Osteoblast (primary cell): ENCODE measurements at regions not wholly inside any gene's neighbourhood (a gene's known extent, or its start where the extent isn't known, plus 50 kb on each side); places are given as distances from the start of the nearest gene placed in this dataset.
"Not testable (repeated sequence)": the region's sequence is repeated elsewhere in the genome, so short reads cannot be mapped to it uniquely, and the experiment has no call there.

Experiments used
- DNase-seq: peaks from one replicate; pipeline ENCODE4 v3.0.0; 2011; ENCODE audit warnings: low spot score, mixed read lengths; ENCODE audit not compliant: insufficient read length; ENCODE audit errors: missing footprints
- H2AFZ ChIP-seq: 2 replicates; pipeline ENCODE4 v1.6.0; 2011; ENCODE audit warnings: mild to moderate bottlenecking, low read length
- H3K27ac ChIP-seq: 2 replicates; pipeline ENCODE4 v1.5.1; 2011; ENCODE audit warnings: mild to moderate bottlenecking, low read depth, low read length, moderate library complexity
- H3K27me3 ChIP-seq: 2 replicates; pipeline ENCODE4 v1.6.0; 2012; ENCODE audit warnings: mild to moderate bottlenecking, control low read depth, inconsistent platforms, low read length, moderate library complexity; ENCODE audit not compliant: insufficient read depth
- H3K36me3 ChIP-seq: 2 replicates; pipeline ENCODE4 v1.5.1; 2011; ENCODE audit warnings: mild to moderate bottlenecking, low read length, control low read depth, moderate library complexity; ENCODE audit not compliant: insufficient read depth
- H3K4me1 ChIP-seq: 2 replicates; pipeline ENCODE4 v1.5.1; 2011; ENCODE audit warnings: mild to moderate bottlenecking, low read length, control low read depth, moderate library complexity; ENCODE audit not compliant: insufficient read depth
- H3K4me2 ChIP-seq: 2 replicates; pipeline ENCODE4 v1.6.0; 2011; ENCODE audit warnings: mild to moderate bottlenecking, low read length; ENCODE audit not compliant: insufficient read depth
- H3K4me3 ChIP-seq: fragments of 200-600 bp; sonication (generic); 3 replicates; pipeline ENCODE4 v1.5.1; 2012; ENCODE audit warnings: mild to moderate bottlenecking, low read length, inconsistent platforms; ENCODE audit not compliant: insufficient read depth
- H3K79me2 ChIP-seq: 2 replicates; pipeline ENCODE4 v1.6.0; 2012; ENCODE audit warnings: mild to moderate bottlenecking, low read length, control low read depth, inconsistent platforms; ENCODE audit not compliant: insufficient read depth
- H3K9me3 ChIP-seq: 2 replicates; pipeline ENCODE4 v1.5.1; 2011; ENCODE audit warnings: low read depth, low read length, control low read depth
- H4K20me1 ChIP-seq: 2 replicates; pipeline ENCODE4 v1.6.0; 2012; ENCODE audit warnings: mild to moderate bottlenecking, low read length, control low read depth; ENCODE audit not compliant: insufficient read depth
- TF ChIP-seq, protein P1 (sequence below): IDR thresholded peaks from 2 replicates; pipeline ENCODE4 v1.5.1; 2011; ENCODE audit warnings: mild to moderate bottlenecking, low read depth, low read length, moderate library complexity; ENCODE audit errors: extremely low read depth

DNA sequence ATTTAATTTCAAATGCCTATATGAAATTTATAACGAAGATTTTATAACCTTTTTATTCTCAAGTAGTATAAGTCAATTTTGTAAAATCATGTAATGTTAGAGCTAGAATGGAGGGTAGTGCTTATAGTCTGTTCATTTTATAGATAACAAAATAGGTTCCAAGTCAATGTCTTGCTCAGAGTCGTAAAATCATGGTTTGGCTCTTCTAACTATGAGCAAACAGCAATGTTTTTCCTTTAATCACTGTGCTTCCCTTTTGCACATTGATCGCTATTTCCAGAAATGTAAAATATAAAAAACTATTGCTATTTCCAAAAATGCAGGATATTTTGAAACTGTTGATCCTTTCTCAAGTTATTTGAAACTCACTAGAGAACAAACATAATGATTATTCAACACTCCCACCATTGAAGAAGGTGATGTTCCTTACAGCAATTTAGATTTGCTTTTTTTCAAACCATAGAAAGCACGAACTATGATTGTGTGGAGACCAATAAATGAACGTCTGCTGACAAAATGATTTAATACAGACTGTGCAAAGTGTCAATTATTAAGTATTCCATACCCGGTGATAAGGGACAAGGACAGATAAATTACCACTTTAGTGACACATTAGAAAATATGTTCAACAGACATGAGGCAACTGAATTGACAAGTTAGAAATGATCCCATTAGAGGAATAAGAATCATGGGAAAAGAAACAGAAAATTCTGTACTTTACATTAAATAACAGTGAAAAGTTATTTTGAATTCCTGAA, 412.1 kb upstream of the TECRL start:
- H3K27me3 ChIP-seq: no peaks in the 10 kb centered on the region
- no peaks in the 10 kb centered on the region for H3K4me1 ChIP-seq
- H3K79me2 ChIP-seq: no peaks in the 10 kb centered on the region
- DNase-seq: no peak
- no peak overlapping the region for H3K27ac ChIP-seq
- no peak overlapping the region for H3K4me3 ChIP-seq
- no peaks in the 10 kb centered on the region for H3K36me3 ChIP-seq
- no peaks in the 10 kb centered on the region for H4K20me1 ChIP-seq
- no peak overlapping the region for H3K4me2 ChIP-seq
- TF ChIP-seq, protein P1, sequence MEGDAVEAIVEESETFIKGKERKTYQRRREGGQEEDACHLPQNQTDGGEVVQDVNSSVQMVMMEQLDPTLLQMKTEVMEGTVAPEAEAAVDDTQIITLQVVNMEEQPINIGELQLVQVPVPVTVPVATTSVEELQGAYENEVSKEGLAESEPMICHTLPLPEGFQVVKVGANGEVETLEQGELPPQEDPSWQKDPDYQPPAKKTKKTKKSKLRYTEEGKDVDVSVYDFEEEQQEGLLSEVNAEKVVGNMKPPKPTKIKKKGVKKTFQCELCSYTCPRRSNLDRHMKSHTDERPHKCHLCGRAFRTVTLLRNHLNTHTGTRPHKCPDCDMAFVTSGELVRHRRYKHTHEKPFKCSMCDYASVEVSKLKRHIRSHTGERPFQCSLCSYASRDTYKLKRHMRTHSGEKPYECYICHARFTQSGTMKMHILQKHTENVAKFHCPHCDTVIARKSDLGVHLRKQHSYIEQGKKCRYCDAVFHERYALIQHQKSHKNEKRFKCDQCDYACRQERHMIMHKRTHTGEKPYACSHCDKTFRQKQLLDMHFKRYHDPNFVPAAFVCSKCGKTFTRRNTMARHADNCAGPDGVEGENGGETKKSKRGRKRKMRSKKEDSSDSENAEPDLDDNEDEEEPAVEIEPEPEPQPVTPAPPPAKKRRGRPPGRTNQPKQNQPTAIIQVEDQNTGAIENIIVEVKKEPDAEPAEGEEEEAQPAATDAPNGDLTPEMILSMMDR: no peak
- no peaks in the 10 kb centered on the region for H3K9me3 ChIP-seq
- H2AFZ ChIP-seq: no peak overlapping the region

DNA sequence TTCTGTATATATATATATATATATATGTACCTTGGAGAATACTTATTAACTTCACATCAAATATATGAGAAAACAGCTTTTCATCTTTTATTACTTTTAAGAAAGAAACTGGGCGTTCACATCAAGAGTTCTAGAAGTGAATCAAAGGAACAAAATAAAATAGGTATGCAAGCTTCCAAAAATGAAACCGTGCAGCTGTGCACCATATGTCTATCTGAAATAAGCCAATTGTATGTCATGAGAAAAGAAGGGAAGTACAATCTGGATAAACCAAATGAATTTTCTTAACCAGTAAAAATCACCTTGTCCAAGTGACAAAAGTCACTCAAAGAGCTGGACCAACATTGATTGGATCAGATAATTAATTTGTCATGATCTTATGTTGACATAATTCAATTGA, 405.4 kb upstream of the TECRL start:
- H3K27me3 ChIP-seq: no peaks in the 10 kb centered on the region
- no peak for DNase-seq
- TF ChIP-seq, protein P1: no peak

DNA sequence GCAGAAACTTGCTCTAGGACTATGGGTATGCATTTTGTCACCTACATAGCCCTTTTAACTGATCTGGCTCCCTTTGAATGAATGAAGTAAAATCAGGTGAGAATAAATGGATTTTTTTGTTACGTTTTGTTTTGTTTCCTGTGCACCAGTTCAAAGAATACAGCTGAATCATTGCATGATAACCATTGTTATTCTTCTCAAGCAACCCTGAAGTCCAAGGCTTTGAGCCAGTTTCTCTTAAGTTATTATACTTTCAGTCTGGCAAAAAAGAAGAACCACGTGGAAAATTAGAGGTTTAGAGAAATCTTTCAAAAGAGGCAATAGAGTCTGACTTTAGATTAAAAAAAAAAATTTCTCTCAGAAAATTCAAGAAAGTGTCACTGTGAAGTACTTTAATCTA, 398.6 kb upstream of the TECRL start:
- H2AFZ ChIP-seq: no peak overlapping the region
- H3K79me2 ChIP-seq: no peaks in the 10 kb centered on the region
- no peaks in the 10 kb centered on the region for H3K27me3 ChIP-seq
- H3K4me2 ChIP-seq: no peak overlapping the region
- H3K9me3 ChIP-seq: no peaks in the 10 kb centered on the region
- TF ChIP-seq, protein P1: no peak
- no peak overlapping the region for H3K27ac ChIP-seq
- H4K20me1 ChIP-seq: no peaks in the 10 kb centered on the region
- H3K4me3 ChIP-seq: no peak overlapping the region
- DNase-seq: no peak
- no peaks in the 10 kb centered on the region for H3K36me3 ChIP-seq
- H3K4me1 ChIP-seq: no peaks in the 10 kb centered on the region

More for the DNA sequence above, 405.4 kb upstream of the TECRL start:
- H3K9me3 ChIP-seq: peaks cover 2% of the 10 kb centered on the region
- no peaks in the 10 kb centered on the region for H3K4me1 ChIP-seq
- H2AFZ ChIP-seq: no peak overlapping the region
- no peaks in the 10 kb centered on the region for H4K20me1 ChIP-seq
- no peak overlapping the region for H3K27ac ChIP-seq
- no peaks in the 10 kb centered on the region for H3K79me2 ChIP-seq
- H3K4me2 ChIP-seq: no peak overlapping the region
- H3K4me3 ChIP-seq: no peak overlapping the region
- no peaks in the 10 kb centered on the region for H3K36me3 ChIP-seq

DNA sequence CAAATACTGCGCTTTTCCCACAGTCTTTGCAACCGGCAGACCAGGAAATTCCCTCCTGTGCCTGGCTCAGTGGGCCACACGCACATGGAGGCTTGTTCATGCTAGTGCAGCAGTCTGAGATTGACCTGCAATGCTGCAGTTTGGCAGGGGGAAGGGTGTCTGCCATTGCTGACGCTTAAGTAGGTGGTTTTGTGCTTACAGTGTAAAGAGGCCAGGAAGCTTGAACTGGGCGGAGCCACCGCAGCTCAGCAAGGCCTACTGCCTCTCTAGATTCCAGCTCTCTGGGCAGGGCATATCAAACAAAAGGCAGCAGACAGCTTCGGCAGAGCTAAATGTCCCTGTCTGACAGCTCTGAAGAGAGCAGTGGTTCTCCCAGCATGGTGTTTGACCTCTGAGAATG, 390.5 kb upstream of the TECRL start:
- no peaks in the 10 kb centered on the region for H3K79me2 ChIP-seq
- no peak overlapping the region for H3K27ac ChIP-seq
- no peaks in the 10 kb centered on the region for H4K20me1 ChIP-seq
- no peak for DNase-seq
- H3K4me2 ChIP-seq: no peak overlapping the region
- H3K4me1 ChIP-seq: no peaks in the 10 kb centered on the region
- H3K27me3 ChIP-seq: no peaks in the 10 kb centered on the region
- H3K36me3 ChIP-seq: no peaks in the 10 kb centered on the region
- H3K9me3 ChIP-seq: no peaks in the 10 kb centered on the region
- no peak overlapping the region for H2AFZ ChIP-seq
- TF ChIP-seq, protein P1: no peak
- H3K4me3 ChIP-seq: no peak overlapping the region

DNA sequence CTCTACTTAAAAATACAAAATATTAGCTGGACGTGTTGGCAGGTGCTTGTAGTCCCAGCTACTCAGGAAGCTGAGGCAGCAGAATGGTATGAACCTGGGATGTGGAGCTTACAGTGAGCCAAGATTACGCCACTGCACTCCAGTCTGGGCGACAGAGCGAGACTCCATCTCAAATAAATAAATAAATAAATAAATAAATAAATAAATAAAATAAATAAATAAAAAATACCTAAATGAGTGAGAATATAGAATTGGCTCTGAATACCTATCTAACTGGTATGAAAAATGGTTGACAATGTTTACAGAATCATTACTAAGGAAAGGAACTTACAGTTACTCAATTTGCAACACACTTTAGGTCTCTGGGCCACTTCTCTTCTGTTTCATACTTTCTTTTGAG, 389.6 kb upstream of the TECRL start:
- not testable (repeated sequence) for H3K27ac ChIP-seq, H3K4me1 ChIP-seq, H3K9me3 ChIP-seq, DNase-seq, H3K36me3 ChIP-seq, H3K4me3 ChIP-seq, H3K79me2 ChIP-seq, H2AFZ ChIP-seq, H3K27me3 ChIP-seq, H3K4me2 ChIP-seq, H4K20me1 ChIP-seq
